Mucosa of descending colon (tissue), 3 donors: ENCODE measurements at regions not wholly inside any gene's neighbourhood (a gene's known extent, or its start where the extent isn't known, plus 50 kb on each side); places are given as distances from the start of the nearest gene placed in this dataset.

ENCODE experiments used
- ATAC-seq: fragments of 200-7000 bp; cut with Tn5 transposase; one replicate; pipeline ENCODE4 v1.9.1; 2020; ENCODE audit warnings: mild to moderate bottlenecking, moderate library complexity
- DNase-seq, 3 donors: peaks; one replicate each; pipeline ENCODE4 v3.0.0-alpha.2; 2020
- H3K36me3 ChIP-seq: fragments of 200-600 bp; one replicate; pipeline ENCODE4 v1.8.0; 2021; ENCODE audit warnings: low read depth, mild to moderate bottlenecking
- H3K4me1 ChIP-seq: fragments of 200-600 bp; one replicate; pipeline ENCODE4 v1.8.0; 2021; ENCODE audit warnings: low read depth, mild to moderate bottlenecking
- H3K4me3 ChIP-seq: fragments of 200-600 bp; one replicate; pipeline ENCODE4 v1.8.0; 2021; ENCODE audit warnings: mild to moderate bottlenecking
- H3K9me3 ChIP-seq: fragments of 200-600 bp; one replicate; pipeline ENCODE4 v1.8.0; 2021; ENCODE audit warnings: mild to moderate bottlenecking
- CTCF ChIP-seq: fragments of 200-600 bp; IDR thresholded peaks from one replicate; pipeline ENCODE4 v1.8.0; 2022; ENCODE audit warnings: antibody characterized with exemption, mild to moderate bottlenecking
- intact Hi-C, 2 donors: fragments of 100-400 bp; cut with DNase I in 1 of 2; cut with micrococcal nuclease in 1 of 2; formaldehyde crosslinking; loops; one replicate each; pipeline versions ENCODE4 v1.11.0 to v1.11.1; 2022; cut with DNase I, micrococcal nuclease
- donor health status: DM: no; HTN: no; CAD: no; lungs with moderate emphysema.
- donor health status: DM: no; HTN: no; CAD: no.
- donor health status: DM: no; HTN: yes; CAD: no.

DNA sequence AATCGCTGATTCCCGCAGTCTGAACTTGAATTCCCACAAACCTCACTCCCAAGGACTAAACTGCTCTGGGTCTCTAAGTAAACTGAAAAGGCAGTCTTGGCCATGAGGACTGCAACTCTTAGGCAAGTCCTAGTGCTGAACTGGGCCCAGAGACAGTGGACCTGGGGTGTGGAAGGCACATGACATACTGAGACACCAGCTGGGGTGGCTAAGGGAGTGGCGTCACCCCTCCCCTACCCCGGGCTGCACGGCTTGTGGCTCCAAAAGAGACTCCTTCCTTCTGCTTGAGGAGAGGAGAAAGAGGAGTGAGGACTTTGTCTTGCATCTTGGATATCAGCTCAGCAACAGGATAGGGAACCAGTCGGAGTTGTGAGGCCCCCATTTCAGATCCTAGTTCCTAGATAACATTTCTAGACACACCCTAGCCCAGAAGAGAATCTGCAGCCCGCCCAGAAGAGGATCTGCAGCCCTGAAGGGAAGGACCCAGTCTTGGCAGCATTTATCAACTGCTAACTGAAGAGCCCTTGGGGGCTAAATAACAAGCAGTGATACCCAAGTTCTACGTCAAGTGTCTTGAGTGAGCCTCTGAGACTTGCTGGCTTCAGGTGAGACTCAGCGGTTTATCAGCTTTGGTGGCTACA is 110.7 kb upstream of the C3orf80 start:
- peak; percentile 20 for ATAC-seq

GRCh38 chr3:160115387-160115786 is 109.8 kb upstream of the C3orf80 start:
- intact Hi-C loops, result no loop called here
- Histone ChIP-seq H3K4me3 (no peak overlapping the region), H3K9me3 (peaks cover 2% of the 10 kb centered on the region), H3K4me1 (no peaks in the 10 kb centered on the region), H3K36me3 (no peaks in the 10 kb centered on the region)
- no peak for TF ChIP-seq CTCF
- ATAC-seq (peak; percentile 78), DNase-seq (no peak)

More for the DNA sequence above, 110.7 kb upstream of the C3orf80 start:
- no peak for DNase-seq
- TF ChIP-seq CTCF, result no peak
- Histone ChIP-seq H3K4me1 (no peaks in the 10 kb centered on the region), H3K36me3 (no peaks in the 10 kb centered on the region), H3K4me3 (no peak overlapping the region), H3K9me3 (no peaks in the 10 kb centered on the region)
- intact Hi-C loops, result no loop called here

DNA sequence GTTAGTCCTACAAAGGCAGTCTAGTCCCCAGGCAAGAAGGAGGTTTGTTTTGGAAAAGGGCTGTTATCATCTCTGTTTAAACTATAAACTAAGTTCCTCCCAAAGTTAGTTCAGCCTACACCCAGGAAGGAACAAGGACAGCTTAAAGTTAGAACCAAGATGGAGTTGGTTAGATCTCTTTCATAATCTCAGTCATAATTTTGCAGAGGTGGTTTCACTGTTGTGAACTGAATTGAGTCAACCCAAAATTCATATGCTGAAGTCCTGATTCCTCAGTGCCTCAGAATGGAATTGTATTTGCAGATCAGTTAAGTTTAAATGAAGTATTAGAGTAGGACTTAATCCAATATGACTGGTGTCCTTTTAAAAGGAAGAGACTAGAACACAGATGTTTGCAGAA is 101.0 kb upstream of the C3orf80 start:
- ATAC-seq, result no peak
- no peak overlapping the region for H3K4me3 ChIP-seq

DNA sequence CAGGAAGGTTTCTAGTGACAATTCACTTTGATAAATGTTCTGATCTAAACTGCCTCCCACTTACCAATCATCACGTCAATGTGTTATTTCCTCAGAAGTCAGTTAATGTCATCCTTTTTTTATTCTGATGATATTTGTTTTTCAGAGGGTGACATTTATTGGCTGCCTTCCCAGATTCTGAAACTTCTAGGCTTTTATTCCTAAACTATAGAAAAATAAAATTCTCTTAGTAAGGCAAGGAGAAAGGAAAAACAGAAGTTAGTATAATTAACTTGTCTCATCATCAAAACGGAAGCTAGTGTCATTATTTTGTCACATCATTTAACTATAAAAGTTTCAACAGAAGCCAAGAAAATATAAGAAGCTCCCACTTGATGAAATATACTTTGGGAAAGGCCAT is 100.0 kb upstream of the C3orf80 start:
- peaks cover 3% of the 10 kb centered on the region for H3K9me3 ChIP-seq
- H3K4me3 ChIP-seq, result no peak overlapping the region
- DNase-seq, result no peak
- no peak for ATAC-seq
- H3K4me1 ChIP-seq, result no peaks in the 10 kb centered on the region
- H3K36me3 ChIP-seq, result no peaks in the 10 kb centered on the region
- intact Hi-C loops, result no loop called here
- no peak for TF ChIP-seq CTCF

More for the DNA sequence above, 101.0 kb upstream of the C3orf80 start:
- DNase-seq, result no peak
- no peaks in the 10 kb centered on the region for H3K36me3 ChIP-seq
- no peaks in the 10 kb centered on the region for H3K4me1 ChIP-seq
- intact Hi-C loops, result no loop called here
- TF ChIP-seq CTCF, result no peak
- H3K9me3 ChIP-seq, result peaks cover 5% of the 10 kb centered on the region

GRCh38 chr3:160126051-160126450 is 99.2 kb upstream of the C3orf80 start:
- intact Hi-C loops, result no loop called here
- Histone ChIP-seq H3K9me3 (no peaks in the 10 kb centered on the region), H3K4me1 (no peaks in the 10 kb centered on the region), H3K4me3 (no peak overlapping the region), H3K36me3 (no peaks in the 10 kb centered on the region)
- DNase-seq (no peak), ATAC-seq (no peak)
- no peak for TF ChIP-seq CTCF

DNA sequence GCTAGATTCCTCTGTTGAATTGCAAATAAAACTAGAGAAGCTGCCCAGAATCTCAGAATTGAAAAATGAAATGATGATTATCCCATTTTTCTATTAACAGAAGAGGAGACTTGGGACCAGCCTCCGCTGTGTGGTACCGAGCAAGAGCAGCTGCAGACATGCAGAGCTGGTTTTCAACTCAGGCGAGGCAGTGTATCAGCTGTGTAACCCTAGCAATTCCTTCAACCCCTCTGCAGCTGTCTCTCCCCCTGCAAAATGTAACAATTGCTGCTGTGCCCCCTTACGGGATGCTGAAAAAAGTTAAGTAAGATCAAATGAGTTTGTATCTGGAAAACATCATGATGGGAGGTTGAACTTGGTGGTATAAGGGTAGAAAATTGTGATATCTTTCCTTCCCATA is 98.5 kb upstream of the C3orf80 start:
- intact Hi-C loops, result no loop called here
- Histone ChIP-seq H3K4me1 (no peaks in the 10 kb centered on the region), H3K36me3 (no peaks in the 10 kb centered on the region), H3K4me3 (no peak overlapping the region), H3K9me3 (no peaks in the 10 kb centered on the region)
- DNase-seq (no peak), ATAC-seq (no peak)
- no peak for TF ChIP-seq CTCF
